ENCODE measurements at regions not wholly inside any gene's neighbourhood (a gene's known extent, or its start where the extent isn't known, plus 50 kb on each side); places are given as distances from the start of the nearest gene placed in this dataset.
A peak's percentile ranks its signal among the peaks of the same experiment; 100 is the strongest.

DNA sequence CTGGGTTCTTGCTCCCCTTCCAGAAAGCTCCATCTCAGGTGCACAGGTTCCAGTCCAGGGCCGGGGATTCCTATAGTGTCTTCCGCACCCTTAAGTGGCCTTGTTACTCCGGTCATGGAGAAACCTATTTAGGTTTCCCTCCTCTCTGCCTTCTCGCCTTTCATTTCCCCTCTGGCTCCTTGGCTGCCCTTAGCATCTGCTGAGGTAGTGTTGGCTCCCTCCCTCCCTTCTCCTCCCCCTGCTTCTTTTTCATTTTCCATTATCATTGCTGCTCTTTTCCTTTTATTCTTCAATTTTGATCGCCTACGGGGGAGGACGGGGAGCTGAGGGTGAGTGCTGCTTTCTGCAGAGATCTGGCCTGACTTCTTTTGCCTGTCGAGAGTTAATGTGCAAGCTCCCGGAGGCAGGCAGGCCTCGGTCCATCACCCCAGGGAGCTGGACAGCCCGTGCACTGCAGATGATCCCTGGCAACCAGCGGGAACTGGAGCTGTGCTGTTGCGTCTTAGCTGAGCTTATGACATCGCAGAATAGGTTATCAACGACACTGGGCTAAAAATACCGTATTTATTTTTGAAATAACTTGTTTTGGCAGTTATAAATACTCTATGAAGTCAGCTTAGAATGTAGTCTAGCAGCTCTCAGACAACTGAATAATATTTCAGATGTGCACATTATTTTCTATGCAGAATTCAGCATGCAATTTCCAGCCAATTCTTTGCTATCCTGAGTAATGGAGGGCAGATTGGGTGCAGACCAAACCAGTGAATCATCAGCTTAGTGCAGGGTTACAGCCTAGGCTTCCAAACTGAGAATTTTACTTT, 141.9 kb downstream of the SLC4A3 start:
- DNase-seq (ENCODE audit: low spot score): peak; percentile 40

DNA sequence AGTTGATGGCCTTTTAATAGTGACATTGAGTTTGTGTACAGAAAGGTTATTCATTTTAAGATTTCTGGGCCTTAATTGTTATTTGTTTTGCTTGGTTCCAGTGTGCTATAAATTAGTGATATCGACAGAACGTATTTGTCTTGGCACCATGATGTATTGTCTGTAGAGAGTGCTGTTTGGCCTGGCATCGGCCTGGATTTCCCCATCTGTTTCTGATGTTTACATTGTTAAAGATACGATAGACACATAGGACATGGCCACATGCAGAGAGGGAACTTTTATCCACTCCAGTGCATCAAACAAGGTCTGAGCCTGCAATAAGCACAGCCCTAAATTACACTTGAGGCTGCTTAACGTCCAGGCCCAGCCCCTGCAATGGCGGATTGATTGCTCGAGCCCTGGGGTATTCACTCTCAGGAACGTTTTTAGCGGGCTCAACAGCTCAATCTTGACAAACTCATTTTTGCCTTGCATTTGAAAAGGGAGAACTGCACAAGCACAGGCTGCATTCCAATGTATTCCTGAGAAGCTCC, 144.7 kb downstream of the SLC4A3 start:
- DNase-seq (ENCODE audit: low spot score): no peak

DNA sequence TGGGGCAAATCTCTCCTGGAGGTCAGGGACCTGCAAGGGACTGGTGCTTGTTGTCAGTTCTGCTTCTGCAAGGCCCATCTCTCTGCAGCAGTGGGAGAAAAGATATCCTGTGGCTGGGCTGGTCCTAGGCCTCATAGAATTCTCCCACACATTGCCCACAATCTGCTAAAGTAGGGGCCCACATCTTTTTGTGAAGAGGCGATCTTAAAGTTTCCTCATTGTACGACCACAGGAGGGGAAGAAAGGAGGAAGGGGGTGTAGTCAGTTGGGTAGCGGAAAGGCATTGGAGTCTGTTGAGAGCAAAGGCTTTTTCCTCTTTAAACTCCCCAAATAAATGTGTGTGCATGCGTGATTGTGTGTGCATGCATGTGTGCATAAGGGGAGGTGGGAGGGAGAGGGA, 145.3 kb downstream of the SLC4A3 start:
- no peak for DNase-seq (ENCODE audit: low spot score)

DNA sequence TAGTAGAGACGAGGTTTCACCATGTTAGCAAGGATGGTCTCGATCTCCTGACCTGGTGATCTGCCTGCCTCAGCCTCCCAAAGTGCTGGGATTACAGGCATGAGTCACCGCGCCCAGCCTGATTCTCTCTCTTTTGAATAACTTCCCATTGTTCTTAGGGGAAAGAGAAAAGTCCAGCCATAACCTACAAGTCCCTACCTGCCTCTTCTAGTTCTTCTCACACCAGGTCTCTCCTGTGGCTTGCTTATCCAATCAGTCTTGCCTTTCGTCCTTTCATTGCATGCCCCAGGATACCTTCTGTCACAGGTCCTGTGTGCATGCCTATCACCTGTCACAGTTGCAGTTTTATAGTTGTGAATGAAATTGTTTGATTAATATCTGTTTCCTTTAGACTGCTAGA, 148.1 kb downstream of the SLC4A3 start:
- DNase-seq (ENCODE audit: low spot score): no peak

DNA sequence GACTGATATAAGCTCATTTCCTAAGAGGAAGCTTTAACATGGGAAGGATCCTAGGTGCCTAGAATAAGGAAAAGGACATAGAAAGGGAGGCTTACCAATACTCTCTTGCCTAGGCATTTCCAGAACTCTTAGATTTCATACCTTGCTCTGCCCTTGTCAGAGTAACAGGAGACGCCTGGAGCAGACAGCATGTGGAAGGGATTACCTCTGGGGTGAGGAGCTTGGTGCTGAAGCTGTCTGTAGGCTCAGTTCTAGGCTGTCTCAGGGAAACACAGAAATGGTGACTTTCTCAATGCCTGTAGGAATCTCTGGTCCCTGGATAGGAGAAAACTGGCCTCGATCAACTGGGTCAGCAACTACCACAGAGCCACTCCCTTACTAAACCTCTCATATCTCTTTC, 150.0 kb downstream of the SLC4A3 start:
- no peak for DNase-seq (ENCODE audit: low spot score)

DNA sequence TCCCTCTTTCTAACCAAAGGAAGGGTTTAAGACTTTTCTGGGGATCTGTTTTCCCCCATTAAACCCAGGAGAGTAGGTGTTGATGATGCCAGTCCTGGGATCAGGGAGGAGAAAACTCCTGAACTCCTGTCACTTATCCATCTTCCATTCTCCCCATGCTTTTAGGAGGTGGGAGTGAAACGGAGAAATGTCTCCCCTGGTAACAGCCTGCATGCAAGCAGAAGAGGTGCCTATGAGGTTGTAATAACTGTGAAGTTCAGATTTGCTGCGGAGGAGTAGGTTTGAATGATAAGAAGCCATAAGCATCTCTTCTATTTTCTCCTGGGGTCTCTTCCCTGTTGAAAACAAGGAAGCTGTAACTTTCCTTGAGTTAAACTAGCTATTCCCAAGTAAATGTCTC, 150.8 kb downstream of the SLC4A3 start:
- no peak for DNase-seq (ENCODE audit: low spot score)

DNA sequence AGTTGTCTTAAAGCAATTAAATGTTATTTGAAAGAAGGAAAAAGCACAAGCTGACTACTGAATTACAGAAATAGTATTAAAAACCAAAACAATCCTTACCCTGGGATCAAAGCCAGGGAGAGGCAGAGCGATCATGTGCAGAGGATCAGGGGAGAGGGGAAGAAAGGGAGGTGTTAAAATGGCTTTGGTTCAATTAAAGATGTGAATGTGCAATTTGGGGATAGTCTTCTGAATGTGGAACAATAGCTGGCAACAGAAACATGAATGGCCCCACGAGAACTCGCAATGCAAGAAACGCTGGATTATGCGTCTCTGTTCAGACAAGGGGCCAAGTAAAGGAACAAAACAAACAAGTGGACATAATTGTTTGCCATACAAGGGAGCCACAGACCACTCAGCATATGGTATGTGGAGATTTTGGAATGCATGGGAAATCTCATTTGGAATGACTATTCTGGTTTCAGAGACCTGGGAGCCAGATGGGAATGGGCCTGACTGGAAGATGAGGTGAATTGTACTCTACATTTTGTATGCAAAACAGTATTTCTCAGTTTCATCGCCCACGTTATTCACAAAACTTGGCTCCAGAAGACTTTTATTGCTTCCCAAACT, 155.4 kb downstream of the SLC4A3 start:
- DNase-seq (ENCODE audit: low spot score): peak; percentile 15

DNA sequence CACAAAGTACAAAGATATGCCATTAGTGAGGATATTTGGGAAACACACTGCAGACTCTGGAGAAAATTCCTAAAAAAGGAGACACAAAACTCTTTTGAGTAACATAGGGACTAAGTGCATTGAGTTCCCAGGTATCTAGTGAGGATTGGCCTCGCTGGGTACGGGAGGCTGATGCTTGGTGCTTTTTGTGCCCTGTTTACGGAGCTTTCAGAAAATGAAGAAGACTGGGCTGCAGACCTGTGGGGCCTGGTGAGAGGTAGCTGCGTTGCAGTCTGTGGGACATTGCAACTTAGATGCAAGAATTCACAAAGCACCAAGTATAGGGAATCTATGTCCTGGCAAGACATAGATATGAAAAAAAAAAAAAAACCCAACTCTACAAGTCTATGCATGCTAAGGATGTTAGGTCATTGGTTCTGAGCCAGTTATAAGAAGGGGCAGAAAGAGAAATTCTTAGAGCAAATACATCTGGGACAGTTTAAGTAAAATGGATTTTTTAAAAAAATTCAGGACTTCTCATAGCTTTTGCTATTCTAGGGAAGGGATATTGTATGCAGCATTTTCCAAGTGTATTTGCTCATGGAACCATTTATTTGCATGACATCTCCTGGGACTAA, 156.0 kb downstream of the SLC4A3 start:
- DNase-seq (ENCODE audit: low spot score): no peak

DNA sequence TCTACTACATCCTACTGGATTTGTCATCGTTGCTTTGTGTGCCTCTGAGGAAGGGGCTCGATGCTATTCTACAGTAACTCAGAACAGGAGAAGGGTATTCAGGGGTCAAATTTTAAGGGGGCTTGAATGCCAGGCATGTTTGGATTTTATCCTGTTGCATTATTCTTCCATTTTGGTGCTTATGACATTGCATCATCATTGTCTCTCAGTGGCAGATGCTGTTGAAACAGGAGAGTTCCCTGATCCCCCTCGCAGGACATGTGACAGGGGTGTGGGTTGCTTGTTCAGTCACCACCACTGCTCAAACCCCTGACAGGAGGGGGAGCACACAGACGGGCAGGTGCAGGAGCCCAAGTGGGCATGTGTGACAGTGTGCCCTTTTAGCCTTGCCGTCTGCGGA, 156.7 kb downstream of the SLC4A3 start:
- peak; percentile 20 for DNase-seq (ENCODE audit: low spot score)

DNA sequence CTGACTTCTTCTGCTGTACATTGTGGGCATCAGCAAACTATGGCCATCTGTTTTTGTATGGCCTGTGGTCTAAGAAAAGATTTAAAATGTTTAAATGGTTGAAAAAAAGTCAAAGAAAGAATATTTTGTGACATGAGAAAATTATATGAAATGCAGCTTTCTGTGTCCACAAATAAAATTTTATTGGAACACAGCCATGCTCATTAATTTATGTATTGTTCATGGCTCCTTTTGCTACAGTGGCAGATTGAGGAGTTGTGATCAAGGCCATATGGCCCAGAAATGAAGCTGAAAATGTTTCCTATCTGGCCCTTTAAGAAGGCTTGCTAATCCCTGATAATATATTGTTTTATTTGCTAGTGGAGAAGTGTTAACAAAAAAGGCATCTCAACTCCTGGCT, 162.0 kb downstream of the SLC4A3 start:
- DNase-seq (ENCODE audit: low spot score): no peak

DNA sequence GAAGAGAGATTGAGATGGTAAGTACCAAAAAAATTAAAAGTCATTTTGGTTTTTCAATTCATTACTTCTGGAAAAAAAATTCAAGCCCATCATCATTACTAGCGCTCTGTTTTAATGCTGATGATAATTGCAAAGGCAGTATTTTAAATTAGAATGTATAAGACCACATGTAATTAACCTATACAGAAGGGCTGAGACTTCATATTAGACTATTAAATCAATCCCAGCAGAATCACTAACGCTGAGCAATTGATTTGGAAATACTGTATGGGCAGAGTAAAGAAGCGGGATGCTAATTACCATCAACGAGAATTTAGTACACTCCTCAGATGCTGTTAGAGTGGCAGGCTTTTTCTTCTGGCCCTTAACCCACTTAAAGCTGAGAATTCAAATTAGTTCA, 165.0 kb downstream of the SLC4A3 start:
- DNase-seq (ENCODE audit: low spot score): no peak

DNA sequence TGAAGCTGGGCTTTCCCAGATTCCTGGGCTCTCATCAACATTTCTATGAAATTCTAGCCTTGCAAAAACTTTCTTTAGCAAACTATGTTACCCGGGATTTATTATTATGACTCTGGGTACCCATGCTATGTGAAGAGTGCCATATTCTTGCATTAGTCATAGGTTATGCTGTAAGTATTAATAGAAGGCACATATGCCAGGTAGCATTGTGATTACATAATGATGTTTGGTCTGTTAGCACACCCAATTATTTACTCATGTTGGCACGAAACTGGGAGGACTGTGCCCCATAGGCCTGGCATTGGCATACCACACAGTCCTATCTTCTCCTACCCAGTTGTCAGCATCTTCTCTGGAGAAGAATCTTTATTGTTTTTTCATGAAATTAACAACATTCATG, 171.0 kb downstream of the SLC4A3 start:
- no peak for DNase-seq (ENCODE audit: low spot score)

DNA sequence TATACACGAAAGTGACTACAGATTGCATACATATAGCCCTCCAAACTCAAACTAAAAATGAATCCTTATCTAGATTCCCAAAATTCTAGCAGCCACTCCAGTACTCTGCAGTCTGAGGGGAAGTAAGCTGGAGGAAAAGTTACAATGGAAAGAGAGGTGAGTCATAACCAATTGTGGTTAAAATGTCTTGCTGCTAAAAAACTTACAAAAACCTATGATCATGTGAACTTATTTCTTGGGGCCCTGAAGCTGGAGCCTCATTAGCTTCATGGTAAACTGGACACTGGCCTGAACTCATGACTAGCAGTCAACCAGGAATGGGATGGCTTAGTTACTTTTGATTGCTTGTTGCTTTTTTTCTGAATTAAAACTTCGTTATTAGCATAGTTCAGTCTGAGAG, 175.9 kb downstream of the SLC4A3 start:
- DNase-seq (ENCODE audit: low spot score): no peak

DNA sequence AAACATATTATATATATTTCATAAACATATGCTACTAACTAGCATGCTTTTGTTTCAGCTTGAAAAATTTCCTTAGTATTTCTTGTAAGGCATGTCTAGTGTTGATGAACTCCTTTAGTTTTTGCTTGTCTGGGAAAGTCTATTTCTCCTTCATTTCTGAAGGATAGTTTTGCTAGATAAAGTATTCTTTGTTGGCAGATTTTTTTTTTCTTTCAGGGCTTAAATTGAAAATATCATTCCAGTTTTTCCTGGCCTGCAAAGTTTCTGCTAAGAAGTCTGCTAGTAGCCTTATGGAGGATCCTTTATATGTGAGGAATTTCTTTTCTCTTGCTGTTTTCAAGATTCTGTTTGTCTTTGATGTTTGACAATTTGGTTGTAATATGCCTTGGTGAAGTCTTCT, 183.5 kb downstream of the SLC4A3 start:
- DNase-seq (ENCODE audit: low spot score): no peak

DNA sequence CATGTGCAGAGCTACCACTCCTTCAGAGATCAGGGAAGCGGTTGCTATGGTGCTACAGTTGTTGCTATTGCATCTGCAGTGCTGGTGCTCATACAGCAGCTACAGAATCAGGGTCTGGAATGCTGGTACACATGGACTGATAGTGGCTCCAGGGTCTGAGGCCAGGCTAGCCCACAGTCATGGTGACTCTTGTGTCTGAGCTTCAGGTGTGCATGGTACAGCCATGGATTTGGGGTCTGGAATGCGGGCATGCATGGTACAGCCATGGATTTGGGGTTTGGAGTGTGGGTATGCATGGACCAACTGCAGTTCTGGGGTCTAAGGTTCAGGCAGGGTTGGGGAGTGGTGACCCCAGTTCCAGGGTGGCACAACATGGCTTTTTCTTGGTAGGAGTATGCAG, 185.2 kb downstream of the SLC4A3 start:
- DNase-seq (ENCODE audit: low spot score): no peak

DNA sequence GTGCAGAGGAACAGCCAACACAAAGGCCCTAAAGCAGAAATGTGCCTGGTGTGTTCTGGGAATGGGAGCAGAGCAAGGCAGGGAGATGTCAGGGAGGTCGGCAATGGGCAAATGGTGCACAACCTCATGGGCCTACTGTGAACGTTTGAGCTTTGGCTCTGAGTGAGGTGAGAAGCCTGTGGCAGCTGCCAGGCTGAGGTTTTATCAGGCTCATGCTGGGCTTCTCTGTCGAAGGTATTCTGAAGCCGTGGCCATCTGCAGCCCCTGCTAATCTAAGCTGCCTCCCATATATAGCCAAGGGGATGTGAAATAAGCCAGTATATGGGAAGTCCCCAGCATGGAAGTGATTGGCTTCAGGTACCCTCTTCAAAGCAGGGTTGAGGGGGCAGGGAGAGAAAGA, 193.3 kb downstream of the SLC4A3 start:
- no peak for DNase-seq (ENCODE audit: low spot score)

DNA sequence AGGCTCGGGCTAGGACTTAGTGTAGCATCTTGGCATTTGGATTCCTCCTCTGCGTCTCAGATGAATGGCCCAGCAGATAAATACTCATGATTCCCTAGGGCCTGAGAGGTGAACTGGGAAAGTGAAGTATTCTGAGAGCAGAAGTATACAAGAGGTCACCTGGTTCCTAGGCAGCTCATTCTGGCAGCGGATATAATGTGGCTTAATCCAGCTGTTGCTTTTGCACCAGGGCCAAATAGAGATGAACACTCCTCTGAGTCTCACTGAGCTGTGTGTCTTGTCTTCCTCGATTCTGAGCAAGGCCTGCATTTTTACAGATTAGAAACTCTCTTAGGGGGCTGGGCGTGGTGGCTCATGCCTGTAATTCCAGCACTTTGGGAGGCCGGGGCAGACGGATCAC, 196.1 kb downstream of the SLC4A3 start:
- no peak for DNase-seq (ENCODE audit: low spot score)

DNA sequence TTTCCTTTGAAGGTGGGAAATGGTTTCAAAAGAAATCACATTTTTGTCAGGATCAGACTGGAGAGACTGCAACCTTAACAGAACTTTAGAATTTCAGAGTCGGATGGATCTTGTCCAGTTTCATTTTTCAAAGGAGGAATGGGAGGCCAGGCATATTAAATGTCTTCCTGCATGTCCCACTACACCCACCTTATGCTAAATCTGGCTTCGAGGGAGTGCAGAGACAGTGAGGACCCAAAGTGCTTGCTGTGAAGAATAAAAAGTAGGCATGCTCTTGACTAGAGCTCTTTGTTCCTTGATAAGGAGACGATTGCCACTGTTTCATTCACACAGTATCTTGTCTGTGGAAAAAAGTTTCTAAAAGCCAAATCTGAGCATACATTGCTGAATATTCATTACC, 197.6 kb downstream of the SLC4A3 start:
- no peak for DNase-seq (ENCODE audit: low spot score)

DNA sequence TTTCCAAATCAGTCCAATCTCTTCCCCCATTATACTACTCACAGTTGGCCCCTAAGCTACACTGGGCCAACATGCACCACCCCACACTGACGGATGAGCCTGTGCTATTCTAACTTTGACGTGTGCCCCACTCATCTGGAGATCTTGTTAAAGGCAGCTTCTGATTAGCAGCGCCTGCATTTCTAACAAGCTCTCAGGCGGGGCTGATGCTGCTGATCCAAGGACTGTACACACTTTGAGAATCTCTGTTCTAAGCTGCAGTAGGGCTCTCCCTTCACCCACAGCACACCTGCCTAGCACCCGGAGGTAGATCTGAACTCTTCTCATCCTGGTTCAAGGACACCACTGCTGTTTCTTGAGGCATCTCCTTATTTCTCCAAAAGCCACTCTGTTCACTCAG, 200.7 kb downstream of the SLC4A3 start:
- no peak for DNase-seq (ENCODE audit: low spot score)

DNA sequence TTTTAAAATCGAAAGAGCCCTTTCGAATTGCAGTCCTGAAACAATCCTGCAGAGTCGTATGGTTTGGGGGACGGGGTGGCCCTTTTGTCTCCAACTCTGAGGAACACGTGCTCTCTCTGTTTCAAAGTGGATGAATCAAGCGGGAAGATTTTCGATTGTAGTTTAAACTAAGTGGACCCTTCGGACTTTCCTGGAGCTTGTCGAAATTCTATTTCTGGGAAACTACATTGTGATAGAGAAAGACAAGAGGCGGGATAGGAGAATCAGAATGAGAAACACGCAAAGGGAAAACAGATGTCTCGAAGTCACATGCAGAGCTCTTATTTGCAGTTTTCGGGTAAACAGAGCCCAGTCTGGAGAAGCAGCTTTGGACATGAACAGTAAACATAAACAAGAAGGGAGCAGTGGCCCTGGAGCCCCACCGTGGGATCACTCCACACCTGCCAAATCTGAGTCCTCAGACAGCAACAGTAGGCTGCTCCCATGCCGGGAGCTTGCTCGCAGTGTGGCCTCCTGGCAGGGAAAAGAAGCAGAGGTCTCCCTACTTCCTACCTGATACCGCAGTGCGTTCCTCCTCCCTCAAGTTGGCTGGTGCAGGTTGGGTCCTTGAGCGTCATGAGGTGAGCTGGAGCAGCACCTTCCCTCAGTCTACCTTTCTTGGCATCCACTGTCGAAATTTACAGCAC, 202.4 kb downstream of the SLC4A3 start:
- DNase-seq (ENCODE audit: low spot score): no peak

DNA sequence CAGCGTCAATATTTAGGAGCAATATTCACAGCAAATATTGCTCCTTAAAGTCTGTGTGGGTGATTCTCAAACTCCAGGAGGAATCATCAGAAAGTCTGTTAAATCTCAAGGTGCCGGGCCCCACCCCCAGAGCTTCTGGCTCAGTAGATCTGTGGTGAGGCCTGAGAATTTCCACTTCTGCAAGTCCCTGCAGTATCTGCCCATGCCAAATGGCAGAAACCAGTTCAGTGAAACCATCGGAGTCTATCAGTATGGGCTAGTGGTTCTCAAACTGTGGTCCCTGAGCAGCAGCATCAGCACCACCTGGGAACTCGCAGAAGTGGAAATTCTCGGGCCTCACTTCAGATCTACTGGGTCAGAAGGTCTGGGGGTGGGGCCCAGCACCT, 202.9 kb downstream of the SLC4A3 start:
- no peak for DNase-seq (ENCODE audit: low spot score)

DNA sequence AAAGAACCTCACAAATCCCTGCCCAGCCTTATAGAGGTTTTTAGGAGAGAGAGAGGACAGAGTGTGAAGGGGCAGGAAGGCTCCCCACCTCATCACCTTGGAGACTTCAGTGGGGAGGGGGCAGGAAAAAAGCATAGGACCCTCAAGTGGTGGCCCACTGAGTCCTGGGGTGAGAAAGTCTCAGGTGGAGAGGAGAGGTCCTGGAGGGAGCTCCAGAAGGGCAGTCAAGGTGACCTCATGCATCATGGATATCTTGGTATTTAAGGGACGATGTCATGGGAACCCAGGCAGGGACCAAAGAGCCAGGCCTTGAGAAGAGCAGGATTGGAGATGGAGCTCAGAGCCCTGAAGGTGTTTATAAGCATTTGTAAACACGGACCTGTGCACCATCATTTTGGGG, 204.5 kb downstream of the SLC4A3 start:
- DNase-seq (ENCODE audit: low spot score): no peak

DNA sequence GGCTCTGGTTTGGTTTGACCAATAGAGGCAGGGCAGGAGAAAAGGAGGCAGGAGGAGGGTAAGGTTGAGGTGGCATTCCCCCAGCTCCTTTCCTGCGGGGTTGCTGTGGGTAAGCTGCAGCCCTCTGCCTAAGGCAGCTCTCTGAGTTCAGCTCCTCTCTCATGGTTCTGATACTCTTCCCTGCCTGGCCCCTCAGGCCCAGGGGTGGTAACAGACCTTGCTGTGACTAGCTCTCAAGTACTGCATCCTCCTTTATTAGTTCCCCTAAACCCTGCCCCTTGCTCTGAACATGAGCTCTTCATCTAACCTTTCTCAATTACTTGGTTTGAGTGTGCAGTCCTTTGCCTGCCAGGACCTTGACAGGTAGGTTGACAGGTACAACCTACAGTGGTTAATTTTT, 205.5 kb downstream of the SLC4A3 start:
- DNase-seq (ENCODE audit: low spot score): no peak

Data from Ammon's horn (tissue), 1 donor.